ENCODE measurements at regions not wholly inside any gene's neighbourhood (a gene's known extent, or its start where the extent isn't known, plus 50 kb on each side); places are given as distances from the start of the nearest gene placed in this dataset.
"Not testable (repeated sequence)": the region's sequence is repeated elsewhere in the genome, so short reads cannot be mapped to it uniquely, and the experiment has no call there.

DNA sequence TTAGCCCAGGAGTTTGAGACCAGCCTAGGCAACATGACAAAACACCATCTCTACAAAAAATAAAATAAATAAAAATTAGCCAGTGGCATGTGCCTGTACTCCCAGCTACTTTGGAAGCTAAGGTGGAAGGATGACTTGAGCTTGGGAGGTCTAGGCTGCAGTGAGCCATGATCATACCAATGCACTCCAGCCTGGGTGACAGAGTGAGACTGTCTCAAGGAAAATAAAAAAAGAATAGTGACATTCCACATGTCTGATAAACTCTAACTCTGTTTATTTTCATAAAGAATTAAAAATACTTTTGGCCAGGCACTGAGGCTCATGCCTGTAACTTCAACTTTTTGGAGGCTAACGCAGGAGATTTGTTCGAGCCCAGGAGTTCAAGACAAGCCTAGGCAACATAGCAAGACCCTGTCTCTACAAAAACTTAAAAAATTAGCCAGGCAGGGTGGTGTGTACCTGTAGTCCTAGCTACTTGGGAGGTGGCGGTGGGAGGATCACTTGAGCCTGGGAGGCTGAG lies 115.1 kb downstream of the GJA1 start:
- Histone ChIP-seq H3K36me3 (ENCODE audit: insufficient read depth, low read length) (no peaks in the 10 kb centered on the region), H3K27ac (ENCODE audit: low read depth, low read length) (no peak overlapping the region), H3K4me1 (ENCODE audit: insufficient read depth, low read length) (no peaks in the 10 kb centered on the region), H3K27me3 (ENCODE audit: control insufficient read depth in 1 of 2, insufficient read depth in 2 of 2, low read length in 2 of 2) (no peaks in the 10 kb centered on the region), H3K4me3 (ENCODE audit: low read depth in 1 of 2, low read length in 2 of 2) (no peak overlapping the region), H3K9ac (ENCODE audit: low read length) (no peak overlapping the region), H3K9me3 (ENCODE audit: low read length) (no peaks in the 10 kb centered on the region)

DNA sequence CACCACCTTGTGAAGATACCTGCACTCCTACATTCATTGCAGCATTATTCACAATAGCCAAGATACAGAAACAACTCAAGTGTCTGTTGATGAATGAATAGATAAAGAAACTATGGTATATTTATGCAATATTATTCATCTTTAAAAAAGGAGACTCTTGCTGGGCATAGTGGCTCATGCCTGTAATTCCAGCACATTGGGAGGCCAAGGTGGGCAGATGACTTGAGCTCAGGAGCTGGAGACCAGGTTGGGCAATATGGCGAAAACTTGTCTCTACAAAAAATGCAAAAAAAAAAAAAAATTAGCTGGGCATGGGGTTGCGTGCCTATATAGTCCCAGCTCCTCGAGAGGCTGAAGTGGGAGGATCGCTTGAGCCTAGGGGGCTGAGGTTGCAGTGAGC lies 119.8 kb downstream of the GJA1 start:
- Histone ChIP-seq H3K4me1 (ENCODE audit: insufficient read depth, low read length) (no peaks in the 10 kb centered on the region), H3K27me3 (ENCODE audit: control insufficient read depth in 1 of 2, insufficient read depth in 2 of 2, low read length in 2 of 2) (no peaks in the 10 kb centered on the region), H3K4me3 (ENCODE audit: low read depth in 1 of 2, low read length in 2 of 2) (no peak overlapping the region), H3K9ac (ENCODE audit: low read length) (no peak overlapping the region), H3K9me3 (ENCODE audit: low read length) (no peaks in the 10 kb centered on the region), H3K27ac (ENCODE audit: low read depth, low read length) (no peak overlapping the region), H3K36me3 (ENCODE audit: insufficient read depth, low read length) (no peaks in the 10 kb centered on the region)

DNA sequence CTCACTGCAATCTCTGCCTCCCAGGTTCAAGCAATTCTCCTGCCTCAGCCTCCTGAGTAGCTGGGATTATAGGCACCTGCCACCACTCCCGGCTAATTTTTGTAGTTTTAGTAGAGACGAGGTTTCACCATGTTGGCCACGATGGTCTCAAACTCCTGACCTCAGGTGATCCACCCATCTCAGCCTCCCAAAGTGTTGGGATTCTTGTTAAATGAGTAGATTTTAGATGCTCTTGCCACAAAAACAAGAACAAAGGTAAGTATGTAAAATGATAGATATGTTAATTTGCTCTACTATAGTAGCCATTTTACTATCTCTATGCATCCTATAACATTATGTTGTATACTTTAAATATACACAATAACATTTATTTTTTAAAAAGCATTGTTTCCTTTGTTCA lies 120.7 kb downstream of the GJA1 start:
- H3K27me3 ChIP-seq (ENCODE audit: control insufficient read depth in 1 of 2, insufficient read depth in 2 of 2, low read length in 2 of 2); H3K9me3 ChIP-seq (ENCODE audit: low read length); H3K4me1 ChIP-seq (ENCODE audit: insufficient read depth, low read length); H3K9ac ChIP-seq (ENCODE audit: low read length); H3K27ac ChIP-seq (ENCODE audit: low read depth, low read length); H3K36me3 ChIP-seq (ENCODE audit: insufficient read depth, low read length); H3K4me3 ChIP-seq (ENCODE audit: low read depth in 1 of 2, low read length in 2 of 2): not testable (repeated sequence)

DNA sequence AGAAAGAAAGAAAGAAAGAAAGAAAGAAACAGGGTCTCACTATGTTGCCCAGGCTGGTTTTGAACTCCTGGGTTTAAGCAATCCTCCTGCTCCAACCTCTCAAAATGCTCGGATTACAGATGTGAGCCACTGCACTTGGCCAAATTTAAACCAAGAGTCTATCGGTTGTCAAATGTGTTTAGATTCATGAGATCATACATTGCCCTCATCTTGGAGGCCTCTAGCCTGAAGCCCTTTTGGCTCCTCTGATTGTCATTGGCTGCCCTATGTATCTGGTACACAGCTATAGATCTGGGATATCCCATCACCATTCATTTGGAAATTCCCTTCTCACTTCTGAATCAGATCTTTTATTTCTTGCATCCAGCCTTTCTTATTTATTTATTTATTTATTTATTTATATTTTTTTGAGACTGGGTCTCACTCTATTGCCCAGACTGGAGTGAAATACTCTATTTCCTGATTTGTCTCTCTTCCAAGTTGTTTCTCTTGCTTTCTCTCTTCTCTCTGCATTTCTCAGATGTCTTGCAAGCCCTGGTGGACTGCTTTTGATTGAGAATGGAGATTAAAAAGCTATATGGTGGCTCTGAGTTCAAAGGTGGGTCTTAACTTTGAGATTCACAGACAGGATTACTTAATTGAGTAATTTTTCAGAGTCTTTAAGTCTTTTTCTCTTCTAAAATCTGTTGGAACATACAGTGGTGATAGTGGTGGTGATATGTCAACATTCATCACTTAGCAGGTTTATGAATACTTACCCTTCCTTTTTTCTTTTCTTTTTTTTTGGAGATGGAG lies 121.9 kb downstream of the GJA1 start:
- no peaks in the 10 kb centered on the region for H3K36me3 ChIP-seq (ENCODE audit: insufficient read depth, low read length)
- H3K4me1 ChIP-seq (ENCODE audit: insufficient read depth, low read length), result no peaks in the 10 kb centered on the region
- no peaks in the 10 kb centered on the region for H3K27me3 ChIP-seq (ENCODE audit: control insufficient read depth in 1 of 2, insufficient read depth in 2 of 2, low read length in 2 of 2)
- no peak overlapping the region for H3K27ac ChIP-seq (ENCODE audit: low read depth, low read length)
- H3K4me3 ChIP-seq (ENCODE audit: low read depth in 1 of 2, low read length in 2 of 2), result no peak overlapping the region
- H3K9me3 ChIP-seq (ENCODE audit: low read length), result no peaks in the 10 kb centered on the region
- H3K9ac ChIP-seq (ENCODE audit: low read length), result no peak overlapping the region

DNA sequence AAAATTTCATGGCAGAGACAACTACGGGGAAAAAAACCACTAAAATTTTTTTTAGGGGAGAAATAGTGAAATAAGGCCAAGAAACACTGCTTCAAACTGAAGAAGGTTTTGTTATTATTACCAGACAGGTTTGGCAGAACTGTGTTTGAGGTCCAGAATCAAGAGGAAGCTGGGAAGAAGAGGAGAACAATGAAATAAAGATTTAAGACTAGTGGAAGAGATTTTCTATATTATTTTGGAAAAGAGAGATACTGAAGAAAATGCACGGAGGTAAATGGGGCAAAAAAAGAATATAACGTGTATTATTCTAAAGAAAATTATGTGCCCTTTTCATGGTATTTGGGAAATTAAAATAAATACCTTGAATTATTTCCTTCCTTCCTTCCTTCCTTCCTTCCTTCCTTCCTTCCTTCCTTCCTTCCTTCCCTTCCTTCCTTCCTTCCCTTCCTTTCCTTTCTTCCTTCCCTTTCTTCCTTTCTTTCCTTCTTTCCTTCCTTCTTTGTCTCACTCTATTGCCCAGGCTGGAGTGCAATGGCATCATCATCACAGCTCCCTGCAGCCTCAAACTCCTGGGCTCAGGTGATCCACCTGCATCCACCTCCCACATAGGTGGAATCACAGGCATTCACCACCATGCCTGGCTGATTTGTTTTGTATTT lies 124.3 kb downstream of the GJA1 start:
- H3K27me3 ChIP-seq (ENCODE audit: control insufficient read depth in 1 of 2, insufficient read depth in 2 of 2, low read length in 2 of 2), result no peaks in the 10 kb centered on the region
- H3K27ac ChIP-seq (ENCODE audit: low read depth, low read length), result no peak overlapping the region
- no peaks in the 10 kb centered on the region for H3K36me3 ChIP-seq (ENCODE audit: insufficient read depth, low read length)
- H3K4me1 ChIP-seq (ENCODE audit: insufficient read depth, low read length), result no peaks in the 10 kb centered on the region
- no peak overlapping the region for H3K4me3 ChIP-seq (ENCODE audit: low read depth in 1 of 2, low read length in 2 of 2)
- H3K9me3 ChIP-seq (ENCODE audit: low read length), result peaks cover 5% of the 10 kb centered on the region
- no peak overlapping the region for H3K9ac ChIP-seq (ENCODE audit: low read length)

DNA sequence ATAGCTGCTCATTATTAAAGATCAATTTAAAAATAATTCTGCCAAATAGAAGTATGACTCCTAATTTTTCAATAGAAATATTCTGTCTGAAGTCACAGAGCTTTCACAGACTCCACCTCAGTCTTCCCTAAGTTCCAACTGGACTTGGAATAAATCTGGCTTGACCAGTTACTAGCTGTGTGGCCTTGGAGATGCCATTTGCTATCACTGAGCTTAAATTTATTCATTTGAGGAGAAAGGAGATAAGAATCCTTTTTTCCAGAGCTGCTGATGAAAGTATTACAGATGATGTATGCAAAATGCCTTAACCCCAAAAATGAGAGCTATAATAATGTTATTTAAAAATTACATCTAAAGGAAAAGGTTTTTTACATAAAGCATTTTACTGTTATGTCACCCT lies 125.0 kb downstream of the GJA1 start:
- Histone ChIP-seq H3K27me3 (ENCODE audit: control insufficient read depth in 1 of 2, insufficient read depth in 2 of 2, low read length in 2 of 2) (no peaks in the 10 kb centered on the region), H3K27ac (ENCODE audit: low read depth, low read length) (no peak overlapping the region), H3K9me3 (ENCODE audit: low read length) (peaks cover 5% of the 10 kb centered on the region), H3K9ac (ENCODE audit: low read length) (no peak overlapping the region), H3K4me1 (ENCODE audit: insufficient read depth, low read length) (no peaks in the 10 kb centered on the region), H3K36me3 (ENCODE audit: insufficient read depth, low read length) (no peaks in the 10 kb centered on the region), H3K4me3 (ENCODE audit: low read depth in 1 of 2, low read length in 2 of 2) (no peak overlapping the region)

DNA sequence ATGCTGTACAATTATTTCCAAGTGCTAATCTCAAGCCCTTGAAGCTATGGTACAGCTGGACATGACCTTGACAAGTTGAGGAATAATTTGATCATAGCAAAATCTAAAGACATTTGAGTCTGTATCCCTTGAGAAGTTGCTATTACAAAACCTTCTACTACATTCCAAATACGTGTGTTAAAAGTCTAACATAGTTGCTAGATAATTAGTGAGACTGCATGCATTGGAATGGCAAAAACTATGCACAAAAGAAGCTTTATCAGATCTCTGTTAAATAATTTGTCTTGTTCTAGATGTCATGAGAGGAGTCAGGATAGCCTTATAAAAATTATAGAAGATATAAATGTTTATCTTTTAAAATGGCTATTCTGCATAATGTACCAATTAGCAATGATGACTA lies 127.8 kb downstream of the GJA1 start:
- Histone ChIP-seq H3K9me3 (ENCODE audit: low read length) (peaks cover 5% of the 10 kb centered on the region), H3K27ac (ENCODE audit: low read depth, low read length) (no peak overlapping the region), H3K9ac (ENCODE audit: low read length) (no peak overlapping the region), H3K4me1 (ENCODE audit: insufficient read depth, low read length) (no peaks in the 10 kb centered on the region), H3K27me3 (ENCODE audit: control insufficient read depth in 1 of 2, insufficient read depth in 2 of 2, low read length in 2 of 2) (no peaks in the 10 kb centered on the region), H3K4me3 (ENCODE audit: low read depth in 1 of 2, low read length in 2 of 2) (no peak overlapping the region), H3K36me3 (ENCODE audit: insufficient read depth, low read length) (no peaks in the 10 kb centered on the region)

DNA sequence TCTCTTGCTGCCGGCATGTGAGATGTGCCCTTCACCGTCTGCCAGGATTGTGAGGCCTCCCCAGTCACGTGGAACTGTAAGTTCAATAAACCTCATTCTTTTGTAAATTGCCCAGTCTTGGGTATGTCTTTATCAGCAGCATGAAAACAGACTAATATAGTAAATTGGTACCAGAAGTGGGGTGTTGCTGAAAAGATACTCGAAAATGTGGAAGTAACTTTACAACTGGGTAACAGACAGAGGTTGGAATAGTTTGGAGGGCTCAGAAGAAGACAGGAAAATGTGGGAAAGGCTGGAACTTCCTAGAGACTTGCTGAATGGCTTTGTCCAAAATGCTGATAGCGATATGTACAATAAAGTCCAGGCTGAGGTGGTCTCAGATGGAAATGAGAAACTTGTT lies 129.1 kb downstream of the GJA1 start:
- H3K4me1 ChIP-seq (ENCODE audit: insufficient read depth, low read length); H3K27ac ChIP-seq (ENCODE audit: low read depth, low read length); H3K27me3 ChIP-seq (ENCODE audit: control insufficient read depth in 1 of 2, insufficient read depth in 2 of 2, low read length in 2 of 2); H3K9ac ChIP-seq (ENCODE audit: low read length); H3K9me3 ChIP-seq (ENCODE audit: low read length); H3K36me3 ChIP-seq (ENCODE audit: insufficient read depth, low read length); H3K4me3 ChIP-seq (ENCODE audit: low read depth in 1 of 2, low read length in 2 of 2): not testable (repeated sequence)

DNA sequence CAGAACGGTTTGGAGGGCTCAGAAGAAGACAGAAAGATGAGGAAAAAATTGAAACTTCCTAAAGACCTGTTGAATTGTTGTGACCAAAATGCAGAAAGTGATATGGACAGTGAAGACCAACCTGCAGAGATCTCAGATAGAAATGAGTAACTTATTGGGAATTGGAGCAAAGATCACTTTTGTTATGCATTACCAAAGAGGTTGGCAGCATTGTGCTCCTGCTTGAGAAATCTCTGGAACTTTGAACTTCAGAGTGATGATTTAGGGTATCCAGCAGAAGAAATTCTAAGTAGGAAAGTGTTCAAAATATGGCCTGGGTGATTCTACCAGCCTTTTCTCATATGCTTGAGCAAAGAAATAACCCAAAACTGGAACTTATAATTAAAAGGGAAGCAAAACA lies 136.0 kb downstream of the GJA1 start:
- no peaks in the 10 kb centered on the region for H3K27me3 ChIP-seq (ENCODE audit: control insufficient read depth in 1 of 2, insufficient read depth in 2 of 2, low read length in 2 of 2)
- H3K36me3 ChIP-seq (ENCODE audit: insufficient read depth, low read length), result no peaks in the 10 kb centered on the region
- H3K9ac ChIP-seq (ENCODE audit: low read length), result no peak overlapping the region
- H3K27ac ChIP-seq (ENCODE audit: low read depth, low read length), result no peak overlapping the region
- H3K9me3 ChIP-seq (ENCODE audit: low read length), result no peaks in the 10 kb centered on the region
- no peak overlapping the region for H3K4me3 ChIP-seq (ENCODE audit: low read depth in 1 of 2, low read length in 2 of 2)
- H3K4me1 ChIP-seq (ENCODE audit: insufficient read depth, low read length), result no peaks in the 10 kb centered on the region

DNA sequence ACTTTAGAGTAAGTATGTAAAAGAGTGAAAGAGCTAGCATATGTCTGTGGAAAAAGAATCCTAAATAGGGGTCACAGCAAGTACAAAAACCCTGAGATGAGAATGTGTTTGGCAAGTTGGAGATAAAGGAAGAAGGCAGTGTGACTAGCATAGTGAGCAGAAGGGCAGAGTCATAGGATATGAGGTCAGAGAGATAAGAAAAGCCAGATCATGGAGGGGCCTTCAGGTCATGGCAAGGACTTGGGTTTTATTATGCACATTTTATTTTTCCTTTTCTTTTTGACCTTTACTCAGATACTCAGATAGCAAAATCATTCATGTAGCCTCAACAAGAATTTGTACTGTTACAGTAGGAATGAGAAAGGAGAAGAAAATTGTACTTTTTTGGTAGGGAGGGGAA lies 138.0 kb downstream of the GJA1 start:
- no peaks in the 10 kb centered on the region for H3K4me1 ChIP-seq (ENCODE audit: insufficient read depth, low read length)
- no peaks in the 10 kb centered on the region for H3K36me3 ChIP-seq (ENCODE audit: insufficient read depth, low read length)
- no peaks in the 10 kb centered on the region for H3K9me3 ChIP-seq (ENCODE audit: low read length)
- no peak overlapping the region for H3K4me3 ChIP-seq (ENCODE audit: low read depth in 1 of 2, low read length in 2 of 2)
- no peak overlapping the region for H3K27ac ChIP-seq (ENCODE audit: low read depth, low read length)
- H3K27me3 ChIP-seq (ENCODE audit: control insufficient read depth in 1 of 2, insufficient read depth in 2 of 2, low read length in 2 of 2), result no peaks in the 10 kb centered on the region
- H3K9ac ChIP-seq (ENCODE audit: low read length), result no peak overlapping the region

DNA sequence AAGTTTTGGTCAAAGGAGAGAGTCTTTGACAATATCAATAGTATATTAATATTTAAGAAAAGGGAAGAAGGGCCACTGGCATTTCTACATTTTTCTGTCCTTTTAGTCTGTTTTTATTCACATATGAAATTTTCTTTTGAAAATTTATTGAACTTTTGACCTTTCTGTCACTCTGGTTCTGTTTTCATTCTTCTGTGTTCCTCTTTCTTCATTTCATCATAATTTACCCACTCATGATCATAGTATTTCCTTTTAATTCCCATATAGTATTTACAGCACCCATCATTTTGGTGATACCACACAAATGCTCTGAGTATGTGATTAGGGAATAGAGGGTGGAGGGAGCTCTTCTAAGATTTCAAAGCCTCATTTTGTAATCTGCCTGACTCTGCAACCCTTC lies 142.8 kb downstream of the GJA1 start:
- no peak overlapping the region for H3K9ac ChIP-seq (ENCODE audit: low read length)
- no peaks in the 10 kb centered on the region for H3K4me1 ChIP-seq (ENCODE audit: insufficient read depth, low read length)
- H3K9me3 ChIP-seq (ENCODE audit: low read length), result no peaks in the 10 kb centered on the region
- H3K4me3 ChIP-seq (ENCODE audit: low read depth in 1 of 2, low read length in 2 of 2), result no peak overlapping the region
- no peaks in the 10 kb centered on the region for H3K27me3 ChIP-seq (ENCODE audit: control insufficient read depth in 1 of 2, insufficient read depth in 2 of 2, low read length in 2 of 2)
- no peaks in the 10 kb centered on the region for H3K36me3 ChIP-seq (ENCODE audit: insufficient read depth, low read length)
- H3K27ac ChIP-seq (ENCODE audit: low read depth, low read length), result no peak overlapping the region

DNA sequence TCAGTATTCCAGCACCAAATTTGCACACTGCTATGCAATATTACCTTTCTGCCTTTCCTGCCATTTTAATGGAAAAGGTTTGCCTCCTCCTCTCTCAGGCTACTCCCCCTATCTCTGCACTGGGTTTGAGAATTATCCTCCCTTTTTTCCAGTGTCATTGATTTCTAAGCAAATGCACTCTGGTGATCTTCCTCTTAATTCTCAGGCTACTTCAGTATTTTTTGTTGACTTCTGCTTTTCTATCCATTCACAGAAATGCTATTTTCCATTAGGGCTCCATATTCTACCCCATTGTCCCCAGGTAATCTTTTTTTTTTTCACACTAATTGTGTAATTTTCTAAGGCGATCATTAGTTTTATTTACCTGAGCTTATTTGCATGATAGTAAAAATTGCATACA lies 144.0 kb downstream of the GJA1 start:
- H3K9me3 ChIP-seq (ENCODE audit: low read length), result no peaks in the 10 kb centered on the region

More for the DNA sequence above, 144.0 kb downstream of the GJA1 start:
- no peak overlapping the region for H3K27ac ChIP-seq (ENCODE audit: low read depth, low read length)
- H3K27me3 ChIP-seq (ENCODE audit: control insufficient read depth in 1 of 2, insufficient read depth in 2 of 2, low read length in 2 of 2), result no peaks in the 10 kb centered on the region
- no peaks in the 10 kb centered on the region for H3K36me3 ChIP-seq (ENCODE audit: insufficient read depth, low read length)
- no peak overlapping the region for H3K9ac ChIP-seq (ENCODE audit: low read length)
- H3K4me1 ChIP-seq (ENCODE audit: insufficient read depth, low read length), result no peaks in the 10 kb centered on the region
- no peak overlapping the region for H3K4me3 ChIP-seq (ENCODE audit: low read depth in 1 of 2, low read length in 2 of 2)

All from muscle layer of colon (tissue), 2 donors.